ENCODE measurements at regions not wholly inside any gene's neighbourhood (a gene's known extent, or its start where the extent isn't known, plus 50 kb on each side); places are given as distances from the start of the nearest gene placed in this dataset.

DNA sequence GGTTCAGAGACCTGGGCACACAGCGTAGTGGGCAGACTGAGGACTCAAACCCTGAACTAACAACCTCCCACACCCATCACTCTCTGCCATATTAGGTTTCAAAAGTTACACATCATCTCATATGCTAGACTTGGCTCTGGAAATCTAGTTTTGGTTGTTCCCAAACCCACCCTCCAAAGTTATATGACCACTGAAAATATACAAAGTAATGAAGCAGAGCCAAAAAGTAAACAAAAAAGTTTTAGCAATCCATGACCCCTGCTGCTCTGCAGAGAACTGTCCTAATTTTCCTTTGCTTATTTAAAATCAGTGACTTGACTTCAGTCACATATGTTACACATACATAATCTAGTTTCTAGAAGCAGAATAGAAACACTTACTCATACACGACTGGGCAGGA, 155.6 kb upstream of the TAS2R1 start:
- TF ChIP-seq ZFP3 (CRISPR knock-in tag; IDR thresholded peaks at IDR 0.05), result no peak
- no peak for TF ChIP-seq OSR1 (CRISPR knock-in tag; IDR thresholded peaks at IDR 0.05)

All from SK-N-SH treated with all-trans-retinoic acid at 6 μM for 48 hours (cell line).